ENCODE measurements at regions not wholly inside any gene's neighbourhood (a gene's known extent, or its start where the extent isn't known, plus 50 kb on each side); places are given as distances from the start of the nearest gene placed in this dataset.

GRCh38 chr16:11404603-11405002 is 59.3 kb downstream of the RMI2 start:
- TF ChIP-seq POLR2AphosphoS5 (IDR thresholded peaks at IDR 0.05) (no peak), EP300 (IDR thresholded peaks at IDR 0.05; ENCODE audit: low read depth) (no peak), POLR2A (IDR thresholded peaks at IDR 0.05) (no peak), CTCF (IDR thresholded peaks at IDR 0.05) (no peak)

All from transverse colon (tissue), 4 donors.